Endothelial cell of umbilical vein (primary cell): ENCODE measurements at regions not wholly inside any gene's neighbourhood (a gene's known extent, or its start where the extent isn't known, plus 50 kb on each side); places are given as distances from the start of the nearest gene placed in this dataset.

Experiments used
- BruUV-seq: library from RNA; stranded (reverse); fragments of 400-500 nt; replicated peaks from 2 replicates; lab custom pipeline; 2021; lab: Mats Ljungman, UMichigan
- CTCF ChIA-PET: fragments of 300-600, 350-600 bp; sonication (Branson Sonifier 250); formaldehyde crosslinking; loops from one replicate; lab custom pipeline; 2021; ENCODE audit warnings: antibody characterized with exemption, inconsistent platforms; lab: Charles Lee
- POLR2A ChIA-PET: fragments of 300-600, 350-600 bp; sonication (Branson Sonifier 250); formaldehyde crosslinking; loops from one replicate; lab custom pipeline; 2021; ENCODE audit warnings: antibody characterized with exemption, inconsistent platforms; lab: Charles Lee
- DNase-seq: peaks from one replicate; pipeline ENCODE4 v3.0.0-alpha.2; 2011; ENCODE audit warnings: low read depth, low spot score
- FAIRE-seq: peaks from 2 replicates; lab custom pipeline; 2011; peaks lifted over from hg19 to GRCh38; lab: Jason Lieb, UNC
- H2AFZ ChIP-seq: 2 replicates; pipeline ENCODE4 v1.6.0; 2012; ENCODE audit warnings: low read depth, low read length, control low read depth, inconsistent platforms
- H3K27ac ChIP-seq: 2 replicates; pipeline ENCODE4 v1.5.1; 2011; ENCODE audit warnings: low read depth, mild to moderate bottlenecking, control low read depth, low read length, moderate library complexity; ENCODE audit not compliant: insufficient read depth
- H3K27me3 ChIP-seq, 2 experiments: 2 replicates each; pipeline versions ENCODE4 v1.6.0 to v1.6.1; 2011; ENCODE audit warnings: low read length in 2 of 2, mixed read lengths in 1 of 2; ENCODE audit not compliant: control insufficient read depth in 2 of 2, insufficient read depth in 2 of 2
- H3K36me3 ChIP-seq, 2 experiments: 2 replicates in 1 of 2; 3 replicates in 1 of 2; pipeline ENCODE4 v1.5.1; 2011; ENCODE audit warnings: low read length in 2 of 2, mild to moderate bottlenecking in 1 of 2, moderate library complexity in 1 of 2; ENCODE audit not compliant: control insufficient read depth in 2 of 2, insufficient read depth in 2 of 2; ENCODE audit errors: extremely low read depth in 1 of 2
- H3K4me1 ChIP-seq: 3 replicates; pipeline ENCODE4 v1.5.1; 2011; ENCODE audit warnings: mild to moderate bottlenecking, low read length; ENCODE audit not compliant: control insufficient read depth, insufficient read depth; ENCODE audit errors: extremely low read depth
- H3K4me2 ChIP-seq: 2 replicates; pipeline ENCODE4 v1.6.1; 2011; ENCODE audit warnings: low read length, control low read depth, mixed read lengths; ENCODE audit not compliant: insufficient read depth
- H3K4me3 ChIP-seq, 3 experiments: fragments of 200-600 bp in 1 of 3; sonication (generic), shearing (Covaris generic) in 1 of 3; replicated peaks in 1 of 3; 2 replicates each; pipeline ENCODE4 v1.5.1; 2011 to 2016; ENCODE audit warnings: control low read depth in 3 of 3, low read length in 3 of 3, mild to moderate bottlenecking in 2 of 3, inconsistent platforms in 1 of 3, low read depth in 1 of 3, moderate library complexity in 1 of 3; ENCODE audit not compliant: insufficient read depth in 1 of 3
- H3K79me2 ChIP-seq: 2 replicates; pipeline ENCODE4 v1.6.0; 2012; ENCODE audit warnings: low read length, inconsistent platforms; ENCODE audit not compliant: control insufficient read depth, insufficient read depth
- H3K9ac ChIP-seq: replicated peaks from 2 replicates; pipeline ENCODE3; 2011; ENCODE audit warnings: low read length, control low read depth; ENCODE audit not compliant: insufficient read depth; ENCODE audit errors: extremely low read depth
- H3K9me1 ChIP-seq: replicated peaks from 3 replicates; pipeline ENCODE4 v1.6.0; 2011; ENCODE audit warnings: mild to moderate bottlenecking, low read length; ENCODE audit not compliant: control insufficient read depth, insufficient read depth; ENCODE audit errors: extremely low read depth
- H3K9me3 ChIP-seq: replicated peaks from 2 replicates; pipeline ENCODE4 v1.5.1; 2012; ENCODE audit warnings: low read length, inconsistent platforms; ENCODE audit not compliant: control insufficient read depth, insufficient read depth
- H4K20me1 ChIP-seq: replicated peaks from 2 replicates; pipeline ENCODE3; 2011; ENCODE audit warnings: mild to moderate bottlenecking, low read length; ENCODE audit not compliant: control insufficient read depth, insufficient read depth; ENCODE audit errors: extremely low read depth
- CTCF ChIP-seq, 2 donors: IDR thresholded peaks; 1 replicate in 1 of 2; 2 replicates in 1 of 2; pipeline ENCODE4 v1.5.1; 2011; ENCODE audit warnings: low read length in 2 of 2, mild to moderate bottlenecking in 2 of 2, moderate library complexity in 2 of 2, control low read depth in 1 of 2, inconsistent platforms in 1 of 2, low read depth in 1 of 2; ENCODE audit not compliant: insufficient read depth in 1 of 2; ENCODE audit errors: extremely low read depth in 1 of 2
- EZH2 ChIP-seq: IDR thresholded peaks from 2 replicates; pipeline ENCODE4 v1.6.1; 2012; ENCODE audit warnings: borderline replicate concordance, low read depth, mild to moderate bottlenecking, moderate library complexity, low read length, inconsistent platforms; ENCODE audit not compliant: severe bottlenecking
- FOS ChIP-seq: IDR thresholded peaks from 2 replicates; pipeline ENCODE4 v1.6.1; 2011; ENCODE audit warnings: mild to moderate bottlenecking, low read length, moderate library complexity, borderline replicate concordance; ENCODE audit not compliant: insufficient read depth
- GATA2 ChIP-seq: IDR thresholded peaks from 2 replicates; pipeline ENCODE4 v1.7.0; 2011; ENCODE audit warnings: low read depth, mild to moderate bottlenecking, moderate library complexity, mixed read lengths, low read length; ENCODE audit not compliant: insufficient read length, insufficient read depth
- JUN ChIP-seq: IDR thresholded peaks from 2 replicates; pipeline ENCODE4 v1.6.1; 2011; ENCODE audit warnings: borderline replicate concordance, low read depth; ENCODE audit not compliant: insufficient read length, insufficient read depth
- MAX ChIP-seq: IDR thresholded peaks from 2 replicates; pipeline ENCODE4 v1.6.1; 2011; ENCODE audit not compliant: insufficient read depth, insufficient read length
- MYC ChIP-seq: IDR thresholded peaks from one replicate; pipeline ENCODE4 v1.6.1; 2011; ENCODE audit warnings: mild to moderate bottlenecking, low read depth, low read length
- POLR2A ChIP-seq: IDR thresholded peaks from 2 replicates; pipeline ENCODE4 v1.6.1; 2012; ENCODE audit warnings: low read depth, mild to moderate bottlenecking, control low read depth, low read length
- POLR2AphosphoS5 ChIP-seq: IDR thresholded peaks from 2 replicates; pipeline ENCODE4 v1.6.1; 2012; ENCODE audit warnings: low read depth, mild to moderate bottlenecking, control low read depth, low read length, moderate library complexity; ENCODE audit not compliant: insufficient read depth
- dilution Hi-C: fragments of 300-500 bp; cut with MboI; formaldehyde crosslinking; loops from one replicate; pipeline ENCODE4 v1.15.0; 2019; ENCODE audit warnings: low sequenced_read_pairs; ENCODE audit not compliant: extremely low pct_ligation_motif_present
- intact Hi-C: fragments of 100-400 bp; cut with micrococcal nuclease; formaldehyde crosslinking; loops from one replicate; pipeline ENCODE4 v1.10.0; 2022

- Histone ChIP-seq H3K4me1 (no peaks in the 10 kb centered on the region), H2AFZ (no peak overlapping the region), H3K4me3 (no peak overlapping the region), H3K9ac (no peak overlapping the region), H3K36me3 (no peaks in the 10 kb centered on the region), H3K27ac (no peak overlapping the region), H3K9me3 (no peaks in the 10 kb centered on the region), H4K20me1 (no peaks in the 10 kb centered on the region), H3K9me1 (no peaks in the 10 kb centered on the region), H3K79me2 (no peaks in the 10 kb centered on the region), H3K27me3 (no peaks in the 10 kb centered on the region), H3K4me2 (no peak overlapping the region)
- CTCF ChIA-PET: no interaction called here
- no peak for TF ChIP-seq GATA2
- TF ChIP-seq FOS: no peak
- TF ChIP-seq EZH2: no peak
- TF ChIP-seq JUN: no peak
- TF ChIP-seq CTCF (IDR thresholded peaks at IDR 0.05; ENCODE audit: extremely low read depth in 1 of 2, insufficient read depth in 1 of 2, low read depth in 1 of 2, low read length in 2 of 2): no peak
- no peak for TF ChIP-seq MYC
- DNase-seq: no peak
- dilution Hi-C loops (no loop called here), intact Hi-C loops (no loop called here)
- FAIRE-seq: no peak
- POLR2A ChIA-PET: no interaction called here
- no TSS peak for BruUV-seq
Measured at GRCh38 chr2:147137711-147138110, 707.1 kb upstream of the ACVR2A start.

GRCh38 chr2:147135376-147135775 lies 709.5 kb upstream of the ACVR2A start:
- FAIRE-seq: no peak

More at GRCh38 chr2:147135376-147135775, 709.5 kb upstream of the ACVR2A start:
- dilution Hi-C loops (no loop called here), intact Hi-C loops (no loop called here)
- no peak for TF ChIP-seq MAX
- TF ChIP-seq CTCF (IDR thresholded peaks at IDR 0.05; ENCODE audit: extremely low read depth in 1 of 2, insufficient read depth in 1 of 2, low read depth in 1 of 2, low read length in 2 of 2): no peak
- no peak for TF ChIP-seq JUN
- no peak for TF ChIP-seq EZH2
- TF ChIP-seq GATA2: no peak
- TF ChIP-seq FOS: no peak
- no peak for TF ChIP-seq POLR2AphosphoS5
- no peak for TF ChIP-seq POLR2A
- no peak for TF ChIP-seq MYC
- DNase-seq: no peak
- Histone ChIP-seq H3K9ac (no peak overlapping the region), H3K27ac (no peak overlapping the region), H3K9me1 (no peaks in the 10 kb centered on the region), H2AFZ (no peak overlapping the region), H3K4me3 (no peak overlapping the region), H4K20me1 (no peaks in the 10 kb centered on the region), H3K4me2 (no peak overlapping the region), H3K9me3 (no peaks in the 10 kb centered on the region), H3K27me3 (no peaks in the 10 kb centered on the region), H3K36me3 (no peaks in the 10 kb centered on the region), H3K4me1 (no peaks in the 10 kb centered on the region), H3K79me2 (no peaks in the 10 kb centered on the region)
- BruUV-seq: no TSS peak
- ChIA-PET CTCF (no interaction called here), POLR2A (no interaction called here)
